HL-60 (cell line): ENCODE measurements at regions not wholly inside any gene's neighbourhood (a gene's known extent, or its start where the extent isn't known, plus 50 kb on each side); places are given as distances from the start of the nearest gene placed in this dataset.

Experiments
- POLR2AphosphoS5 ChIP-seq: IDR thresholded peaks from 2 replicates; pipeline ENCODE4 v1.6.1; 2012; ENCODE audit warnings: low read depth
- SPI1 ChIP-seq: IDR thresholded peaks from 2 replicates; pipeline ENCODE4 v1.6.1; 2012; ENCODE audit warnings: low read depth, mild to moderate bottlenecking, borderline replicate concordance
- TF ChIP-seq, protein P1 (sequence below): IDR thresholded peaks from one replicate; pipeline ENCODE4 v1.5.1; 2011; ENCODE audit warnings: low read length, control low read depth, inconsistent platforms; ENCODE audit not compliant: insufficient read depth

DNA sequence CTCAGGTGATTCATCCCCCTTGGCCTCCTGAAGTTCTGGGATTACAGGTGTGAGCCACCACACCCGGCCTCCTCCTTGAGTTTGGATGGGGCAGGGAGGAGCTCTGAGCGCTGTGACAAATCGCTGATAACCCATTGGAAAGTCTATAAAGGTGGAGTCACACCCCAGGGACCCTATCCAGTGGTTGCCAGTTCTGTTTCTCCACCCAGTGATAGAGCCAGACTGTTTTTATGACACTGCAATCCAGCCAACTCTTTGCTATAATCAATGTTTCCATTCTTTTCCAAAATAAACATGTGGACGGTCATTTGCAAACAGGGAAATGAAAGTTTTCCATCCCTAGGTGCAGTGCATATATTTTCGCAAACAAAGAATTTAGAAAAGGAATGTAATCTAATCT is 142.0 kb upstream of the PELI2 start:
- TF ChIP-seq, protein P1, sequence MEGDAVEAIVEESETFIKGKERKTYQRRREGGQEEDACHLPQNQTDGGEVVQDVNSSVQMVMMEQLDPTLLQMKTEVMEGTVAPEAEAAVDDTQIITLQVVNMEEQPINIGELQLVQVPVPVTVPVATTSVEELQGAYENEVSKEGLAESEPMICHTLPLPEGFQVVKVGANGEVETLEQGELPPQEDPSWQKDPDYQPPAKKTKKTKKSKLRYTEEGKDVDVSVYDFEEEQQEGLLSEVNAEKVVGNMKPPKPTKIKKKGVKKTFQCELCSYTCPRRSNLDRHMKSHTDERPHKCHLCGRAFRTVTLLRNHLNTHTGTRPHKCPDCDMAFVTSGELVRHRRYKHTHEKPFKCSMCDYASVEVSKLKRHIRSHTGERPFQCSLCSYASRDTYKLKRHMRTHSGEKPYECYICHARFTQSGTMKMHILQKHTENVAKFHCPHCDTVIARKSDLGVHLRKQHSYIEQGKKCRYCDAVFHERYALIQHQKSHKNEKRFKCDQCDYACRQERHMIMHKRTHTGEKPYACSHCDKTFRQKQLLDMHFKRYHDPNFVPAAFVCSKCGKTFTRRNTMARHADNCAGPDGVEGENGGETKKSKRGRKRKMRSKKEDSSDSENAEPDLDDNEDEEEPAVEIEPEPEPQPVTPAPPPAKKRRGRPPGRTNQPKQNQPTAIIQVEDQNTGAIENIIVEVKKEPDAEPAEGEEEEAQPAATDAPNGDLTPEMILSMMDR = no peak
- TF ChIP-seq POLR2AphosphoS5 (no peak), SPI1 (no peak)
